NCI-H2029 treated with DMSO at 0.1 percent for 48 hours (cell line): ENCODE measurements at regions not wholly inside any gene's neighbourhood (a gene's known extent, or its start where the extent isn't known, plus 50 kb on each side); places are given as distances from the start of the nearest gene placed in this dataset.

ENCODE experiments used
- DNase-seq: peaks from one replicate; lab custom pipeline; 2025; lab: John Stamatoyannopoulos, UW

- DNase-seq, result peak; percentile 86
These were observed 450.6 kb upstream of the AUTS2 start for GRCh38 chr7:69147631-69148030.

DNA sequence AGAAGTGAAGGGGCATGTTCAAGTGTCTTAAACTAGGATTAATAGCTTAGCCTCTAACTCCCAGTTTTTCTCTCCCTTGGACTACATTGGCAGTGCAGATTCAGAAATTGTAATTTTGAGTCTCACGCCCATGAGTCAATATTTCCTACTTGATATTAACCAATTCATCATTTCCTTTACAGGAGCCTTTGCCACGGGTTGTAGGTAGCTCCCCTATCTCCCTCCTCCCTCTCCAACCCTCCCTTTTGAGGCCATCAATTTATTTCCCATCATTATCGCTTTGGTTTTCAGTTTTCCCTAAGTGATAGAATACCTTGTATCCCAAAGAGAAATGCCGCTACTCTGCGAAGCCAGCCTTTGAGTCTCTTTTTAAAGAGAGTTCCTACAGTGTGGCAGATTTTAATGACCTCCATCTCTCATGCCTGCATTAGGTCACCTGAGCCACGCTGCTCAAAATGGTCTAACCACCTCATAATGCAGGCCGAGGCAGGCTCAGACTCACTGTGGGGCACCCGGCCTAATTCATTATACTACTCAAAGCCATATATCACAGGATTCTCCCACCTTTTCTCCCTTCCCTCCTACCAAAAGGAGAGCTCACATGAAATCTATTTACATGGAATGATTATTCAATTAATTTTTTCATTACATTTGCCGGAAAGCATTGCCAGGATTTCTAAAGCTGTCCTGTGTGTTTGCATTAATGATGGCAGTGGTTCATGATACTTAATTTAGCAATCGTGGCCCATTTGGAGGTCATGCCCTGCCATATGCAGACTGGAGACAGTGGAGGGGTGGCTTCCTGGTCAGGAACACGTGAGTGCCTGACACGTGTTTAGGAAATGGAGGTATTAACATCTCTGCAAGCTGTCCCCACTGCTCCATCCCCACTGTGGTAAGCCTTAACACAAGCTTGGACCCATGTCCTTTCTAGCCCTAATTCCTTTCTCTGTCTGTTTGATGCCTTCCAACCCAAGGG, 448.2 kb upstream of the AUTS2 start:
- no peak for DNase-seq

DNA sequence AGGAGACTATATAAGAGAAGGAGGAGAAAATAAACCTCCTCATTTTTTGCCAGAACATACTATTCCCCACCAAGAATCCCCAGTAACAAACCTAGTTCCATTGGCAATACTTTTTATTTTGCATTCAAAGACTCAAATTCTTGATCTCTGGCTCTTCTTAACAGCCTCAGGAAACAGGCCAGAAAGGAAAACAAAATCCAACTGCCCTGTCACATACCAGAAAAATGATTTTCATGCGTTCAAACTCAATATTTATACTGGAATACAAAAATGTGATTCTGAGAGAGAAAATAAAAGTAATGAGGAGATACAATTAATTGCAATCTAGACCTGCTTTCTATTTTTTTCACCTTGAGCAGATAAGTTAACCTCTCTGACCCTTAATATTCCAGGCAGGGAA, 435.9 kb upstream of the AUTS2 start:
- DNase-seq, result no peak

DNA sequence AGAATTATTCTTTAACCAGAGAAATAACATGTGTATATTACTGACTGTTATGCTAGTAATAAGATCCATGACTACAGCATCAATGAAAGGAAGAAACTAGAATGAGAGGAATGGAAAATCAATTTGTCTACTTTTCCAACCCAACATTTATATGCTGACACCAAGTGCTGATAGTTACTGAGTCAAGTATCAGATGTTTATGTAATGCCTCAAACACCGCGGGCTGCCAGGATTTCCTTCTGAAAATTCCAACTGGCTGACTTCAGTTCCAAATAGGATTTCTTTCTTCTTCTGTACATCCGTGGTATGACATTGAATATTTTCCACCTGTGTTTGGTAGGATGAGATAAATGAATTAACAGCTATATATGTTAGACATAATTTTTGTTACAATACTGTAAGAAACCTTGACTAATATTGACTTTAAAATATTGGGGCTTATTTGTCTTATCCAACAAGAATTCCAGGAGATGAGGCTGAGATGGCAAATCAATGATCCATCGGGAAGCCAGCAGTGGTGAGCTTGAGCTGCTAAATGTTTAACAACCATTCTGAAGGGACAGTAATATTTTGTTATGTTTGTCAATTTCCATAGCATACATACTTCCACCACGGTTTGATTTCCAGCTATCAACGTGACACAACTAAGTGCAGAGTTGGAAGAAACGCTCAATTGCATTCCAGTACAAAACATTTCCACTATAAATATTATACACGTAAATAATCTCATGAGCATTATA, 435.2 kb upstream of the AUTS2 start:
- DNase-seq, result no peak

DNA sequence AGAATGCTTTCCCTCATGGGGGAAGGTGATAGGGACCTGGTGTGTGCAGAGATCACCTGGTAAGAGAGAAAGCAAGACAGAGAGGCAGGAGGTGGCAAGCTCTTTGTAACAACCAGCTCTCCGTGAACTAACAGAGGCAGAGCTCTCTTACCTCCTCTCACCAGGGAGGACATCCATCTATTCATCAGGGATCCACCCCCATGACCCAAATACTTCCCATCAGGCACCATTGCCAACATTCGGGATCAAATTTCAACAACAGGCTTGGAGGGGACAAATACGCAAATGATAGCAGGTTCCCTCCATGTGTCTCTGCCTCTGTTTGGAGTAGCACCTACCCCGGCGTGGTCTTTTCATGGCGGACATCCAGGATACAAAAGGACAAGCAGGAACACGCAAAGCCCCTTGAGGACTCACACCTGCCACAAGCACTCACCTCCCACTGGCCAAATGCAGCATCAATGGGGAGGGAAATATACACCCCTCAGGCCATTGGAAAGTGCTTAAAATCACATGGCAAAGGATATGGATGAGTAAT, 431.2 kb upstream of the AUTS2 start:
- DNase-seq, result peak; percentile 88

DNA sequence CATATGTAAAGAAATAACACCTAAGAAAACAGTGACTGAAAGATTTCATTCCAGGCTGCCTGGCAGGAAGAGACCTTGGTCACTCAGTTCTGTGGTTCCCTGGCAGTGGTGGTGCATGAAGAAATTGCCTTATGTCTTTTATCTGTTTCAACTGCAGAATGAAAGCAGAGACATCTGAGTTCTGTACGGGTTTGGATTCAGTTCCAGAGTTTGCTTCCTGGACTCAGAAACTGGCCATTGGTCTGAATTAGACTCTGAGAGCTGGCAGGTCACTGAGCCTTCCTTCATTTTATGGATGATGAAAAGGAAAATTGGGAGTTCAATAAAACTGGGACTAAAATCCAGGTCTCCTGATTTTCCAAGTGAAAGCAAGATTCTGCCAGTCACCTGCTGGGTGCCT, 428.9 kb upstream of the AUTS2 start:
- no peak for DNase-seq

DNA sequence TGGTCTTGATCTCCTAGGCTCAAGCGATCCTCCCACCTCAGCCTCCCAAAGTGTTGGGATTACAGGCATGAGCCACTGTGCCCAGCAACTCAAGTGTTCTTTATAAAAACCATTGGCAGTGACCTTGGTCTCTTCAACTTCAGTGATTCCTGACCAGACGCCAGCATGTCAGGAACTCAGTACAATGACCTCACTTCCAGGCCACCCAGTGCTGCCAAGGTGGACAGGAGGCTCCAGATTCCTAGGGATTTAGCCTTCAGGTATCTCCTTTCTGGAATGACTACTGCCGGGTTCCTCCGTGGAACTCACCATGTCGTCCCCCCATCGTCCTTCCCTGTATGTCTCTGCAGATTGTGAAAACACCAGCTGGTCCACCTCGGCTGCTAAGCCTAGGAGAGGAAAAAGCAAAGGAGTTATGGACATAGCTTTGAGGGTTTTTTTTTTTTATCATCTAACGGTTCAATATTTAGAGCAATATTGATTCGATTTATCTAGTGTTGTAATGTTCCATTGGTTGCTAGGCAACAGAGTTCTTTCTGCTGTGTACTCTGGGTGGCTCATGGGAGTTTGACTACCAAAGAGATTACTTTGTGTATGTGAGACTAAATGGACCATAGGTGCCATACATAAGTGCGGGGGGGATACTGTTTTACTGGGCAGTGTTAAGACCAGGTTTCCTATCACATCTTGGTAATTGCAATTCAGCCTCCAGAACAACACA, 425.8 kb upstream of the AUTS2 start:
- no peak for DNase-seq

DNA sequence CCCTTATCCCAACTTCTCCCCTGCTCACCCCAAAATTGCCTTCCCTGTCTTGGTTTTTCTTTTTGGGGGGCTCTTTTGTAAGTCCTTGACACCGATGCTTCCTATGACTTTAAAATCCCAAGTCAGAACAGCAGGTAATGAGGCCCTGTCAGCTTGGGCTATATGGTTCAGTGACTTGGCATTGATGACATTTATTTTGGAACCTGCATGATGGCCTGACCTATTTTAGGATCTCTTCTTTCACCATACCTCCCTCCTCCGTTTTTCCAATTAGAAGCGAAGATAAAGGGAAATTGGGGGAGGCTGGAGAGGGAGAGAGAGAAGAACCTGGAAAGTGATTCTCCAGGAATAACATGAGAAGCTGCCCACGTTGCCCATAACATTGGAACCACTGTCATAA, 424.9 kb upstream of the AUTS2 start:
- DNase-seq, result no peak

- DNase-seq, result no peak
These were observed 424.4 kb upstream of the AUTS2 start for GRCh38 chr7:69173846-69174245.

DNA sequence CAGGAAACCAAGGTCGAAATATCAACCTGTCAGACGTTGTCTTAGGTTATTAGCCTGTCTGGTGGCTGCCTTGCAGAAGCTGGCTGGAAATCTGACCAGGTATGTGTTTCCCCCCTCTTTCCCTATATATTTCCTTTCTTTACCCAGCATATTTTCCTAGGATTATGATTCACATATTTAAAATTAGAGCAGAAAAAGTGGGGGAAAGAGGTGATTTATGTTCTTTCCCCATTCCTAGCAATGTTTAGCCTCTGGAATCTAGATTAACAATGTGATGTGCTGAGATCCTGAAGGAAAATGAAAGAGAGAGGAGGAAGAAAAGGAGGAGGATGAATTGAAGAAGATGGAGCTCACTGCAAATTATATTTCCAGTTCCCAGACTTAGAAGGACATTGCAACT, 421.4 kb upstream of the AUTS2 start:
- DNase-seq, result no peak

DNA sequence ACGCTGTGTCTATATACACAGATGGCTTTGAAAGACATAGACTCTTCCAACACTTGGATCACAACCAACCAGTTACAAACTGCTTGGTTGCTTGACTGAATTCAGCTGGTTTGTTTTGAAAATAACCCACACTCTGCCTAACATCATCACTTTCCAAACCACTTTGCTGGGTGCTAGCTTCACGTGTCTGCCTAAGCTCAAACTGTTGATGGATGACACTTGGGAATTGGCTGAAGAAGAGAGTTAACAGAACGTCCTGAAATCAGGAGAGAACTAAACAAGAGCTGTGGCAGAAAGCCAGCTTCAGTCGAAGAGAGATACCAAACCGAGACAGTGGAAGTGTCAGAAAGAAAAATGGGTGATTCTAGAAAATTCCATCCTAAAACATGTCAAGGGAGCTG, 420.8 kb upstream of the AUTS2 start:
- DNase-seq, result no peak

DNA sequence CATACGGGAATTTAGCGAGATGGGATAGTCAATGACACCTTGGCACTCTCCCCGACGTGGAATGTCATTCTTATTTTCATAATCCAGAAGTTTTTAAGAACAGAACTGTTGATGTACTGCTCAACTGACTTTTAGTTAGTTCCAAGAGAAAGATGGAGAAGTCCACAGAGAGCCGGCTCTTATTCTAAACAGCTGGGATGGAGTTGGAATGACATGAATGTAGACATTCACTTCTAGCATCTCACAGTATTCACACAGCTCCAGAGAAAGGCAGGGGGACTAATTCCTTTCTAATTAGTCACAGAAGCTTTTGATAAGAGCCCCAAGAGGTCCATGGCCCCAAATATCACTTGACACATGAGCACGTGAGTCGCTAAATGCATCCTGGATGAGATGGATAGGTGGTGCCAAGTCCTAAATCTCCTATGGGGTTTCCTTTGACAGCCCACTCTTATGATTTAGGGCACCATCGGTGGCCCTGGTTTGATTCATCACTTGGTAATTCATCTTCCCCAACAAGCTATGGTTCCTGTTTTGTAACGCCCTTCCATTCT, 420.3 kb upstream of the AUTS2 start:
- DNase-seq, result no peak

GRCh38 chr7:69180662-69181061, 417.6 kb upstream of the AUTS2 start:
- DNase-seq, result no peak

- no peak for DNase-seq
These were observed 415.4 kb upstream of the AUTS2 start for GRCh38 chr7:69182596-69183467.

GRCh38 chr7:69184339-69184738, 413.9 kb upstream of the AUTS2 start:
- no peak for DNase-seq

GRCh38 chr7:69185170-69185569, 413.1 kb upstream of the AUTS2 start:
- DNase-seq, result no peak

DNA sequence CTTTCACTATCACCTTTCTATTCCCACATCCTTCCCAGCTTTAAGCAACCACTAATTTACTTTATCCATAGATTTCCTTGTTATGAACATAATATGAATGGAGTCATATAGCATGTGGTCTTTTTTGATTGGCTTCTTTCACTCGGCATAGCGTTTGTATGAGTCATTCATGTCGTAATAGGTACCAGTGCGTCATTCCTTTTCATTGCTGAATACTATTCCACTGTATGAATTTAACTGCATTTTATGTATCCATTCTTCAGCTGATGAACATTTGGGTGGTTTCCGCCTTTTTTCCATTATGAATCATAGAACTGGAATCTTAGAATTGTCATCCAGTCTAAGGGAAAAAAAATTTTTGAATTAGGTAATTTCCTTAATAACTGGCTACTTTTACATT, 411.3 kb upstream of the AUTS2 start:
- no peak for DNase-seq

GRCh38 chr7:69187824-69188333, 410.4 kb upstream of the AUTS2 start:
- no peak for DNase-seq

GRCh38 chr7:69189406-69189805, 408.9 kb upstream of the AUTS2 start:
- DNase-seq, result no peak

DNA sequence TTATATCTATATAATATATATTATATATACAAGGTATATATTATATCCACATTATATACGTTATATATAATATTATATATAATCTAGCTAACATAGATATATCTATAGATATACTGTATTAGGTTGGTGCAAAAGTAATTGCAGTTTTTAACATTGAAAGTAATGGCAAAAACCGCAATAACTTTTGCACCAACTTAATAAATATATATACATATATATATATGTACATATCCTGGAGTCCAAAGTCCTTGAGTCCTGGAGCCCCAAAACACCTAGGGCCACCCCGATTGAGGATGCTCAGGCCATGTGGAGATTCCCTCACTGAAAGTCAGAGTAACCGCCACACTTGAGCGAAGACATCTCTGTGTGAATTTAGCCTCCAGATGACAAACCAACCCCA, 408.2 kb upstream of the AUTS2 start:
- DNase-seq, result no peak

DNA sequence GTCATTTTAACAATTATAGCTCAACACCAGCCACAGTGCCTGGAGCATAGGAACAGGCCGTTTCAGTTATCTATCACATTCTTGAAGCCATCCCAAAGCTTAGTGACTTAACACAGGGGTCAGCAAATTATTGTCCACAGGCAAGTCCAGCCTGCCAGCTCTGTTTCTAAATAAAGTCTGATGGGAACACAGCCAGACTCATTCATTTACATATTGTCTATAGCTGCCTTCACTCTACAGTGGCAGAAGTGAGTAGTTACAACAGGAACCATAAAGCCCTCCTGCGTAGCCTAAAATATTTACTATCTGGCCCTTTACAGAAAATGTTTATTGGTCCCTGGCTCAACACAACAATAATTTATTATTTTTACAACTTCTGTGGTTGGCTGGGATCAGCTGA, 407.5 kb upstream of the AUTS2 start:
- no peak for DNase-seq
